HFF-Myc (cell line): ENCODE measurements at regions not wholly inside any gene's neighbourhood (a gene's known extent, or its start where the extent isn't known, plus 50 kb on each side); places are given as distances from the start of the nearest gene placed in this dataset.
"Not testable (repeated sequence)": the region's sequence is repeated elsewhere in the genome, so short reads cannot be mapped to it uniquely, and the experiment has no call there.

ENCODE experiments used
- DNase-seq: peaks from one replicate; pipeline ENCODE4 v3.0.0-alpha.2; 2011; ENCODE audit warnings: low read depth; ENCODE audit errors: extremely low read depth
- H3K4me3 ChIP-seq: replicated peaks from 2 replicates; pipeline ENCODE4 v1.5.1; 2011; ENCODE audit warnings: low read depth, mild to moderate bottlenecking, control low read depth, low read length
- TF ChIP-seq, protein P1 (sequence below): IDR thresholded peaks from 2 replicates; pipeline ENCODE4 v1.5.1; 2012; ENCODE audit warnings: mild to moderate bottlenecking, low read depth, low read length, control low read depth; ENCODE audit errors: missing control alignments

DNA sequence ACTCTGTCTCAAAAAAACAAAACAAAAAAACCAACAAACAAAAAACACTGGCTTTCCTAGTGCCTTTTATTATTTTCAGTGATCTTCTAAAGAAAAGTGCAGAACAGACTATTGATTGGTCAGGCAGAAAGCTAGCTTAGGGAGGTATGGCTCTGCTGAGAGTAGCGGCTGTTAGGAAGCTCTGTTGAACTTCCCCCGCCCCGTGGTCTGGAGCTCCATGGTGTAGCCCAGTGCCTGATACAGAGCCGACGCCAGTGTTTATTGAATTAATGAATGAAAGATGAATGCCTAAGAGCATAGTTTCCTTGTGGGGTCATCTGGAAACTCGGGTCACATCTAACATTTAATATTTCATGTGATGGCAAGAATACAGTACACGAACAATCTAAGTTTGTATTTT lies 90.5 kb upstream of the ARMC3 start:
- no peak overlapping the region for H3K4me3 ChIP-seq
- no peak for DNase-seq
- TF ChIP-seq, protein P1, sequence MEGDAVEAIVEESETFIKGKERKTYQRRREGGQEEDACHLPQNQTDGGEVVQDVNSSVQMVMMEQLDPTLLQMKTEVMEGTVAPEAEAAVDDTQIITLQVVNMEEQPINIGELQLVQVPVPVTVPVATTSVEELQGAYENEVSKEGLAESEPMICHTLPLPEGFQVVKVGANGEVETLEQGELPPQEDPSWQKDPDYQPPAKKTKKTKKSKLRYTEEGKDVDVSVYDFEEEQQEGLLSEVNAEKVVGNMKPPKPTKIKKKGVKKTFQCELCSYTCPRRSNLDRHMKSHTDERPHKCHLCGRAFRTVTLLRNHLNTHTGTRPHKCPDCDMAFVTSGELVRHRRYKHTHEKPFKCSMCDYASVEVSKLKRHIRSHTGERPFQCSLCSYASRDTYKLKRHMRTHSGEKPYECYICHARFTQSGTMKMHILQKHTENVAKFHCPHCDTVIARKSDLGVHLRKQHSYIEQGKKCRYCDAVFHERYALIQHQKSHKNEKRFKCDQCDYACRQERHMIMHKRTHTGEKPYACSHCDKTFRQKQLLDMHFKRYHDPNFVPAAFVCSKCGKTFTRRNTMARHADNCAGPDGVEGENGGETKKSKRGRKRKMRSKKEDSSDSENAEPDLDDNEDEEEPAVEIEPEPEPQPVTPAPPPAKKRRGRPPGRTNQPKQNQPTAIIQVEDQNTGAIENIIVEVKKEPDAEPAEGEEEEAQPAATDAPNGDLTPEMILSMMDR: no peak

GRCh38 chr10:22834471-22834870 lies 93.4 kb upstream of the ARMC3 start:
- TF ChIP-seq, protein P1: no peak
- no peak overlapping the region for H3K4me3 ChIP-seq
- no peak for DNase-seq

DNA sequence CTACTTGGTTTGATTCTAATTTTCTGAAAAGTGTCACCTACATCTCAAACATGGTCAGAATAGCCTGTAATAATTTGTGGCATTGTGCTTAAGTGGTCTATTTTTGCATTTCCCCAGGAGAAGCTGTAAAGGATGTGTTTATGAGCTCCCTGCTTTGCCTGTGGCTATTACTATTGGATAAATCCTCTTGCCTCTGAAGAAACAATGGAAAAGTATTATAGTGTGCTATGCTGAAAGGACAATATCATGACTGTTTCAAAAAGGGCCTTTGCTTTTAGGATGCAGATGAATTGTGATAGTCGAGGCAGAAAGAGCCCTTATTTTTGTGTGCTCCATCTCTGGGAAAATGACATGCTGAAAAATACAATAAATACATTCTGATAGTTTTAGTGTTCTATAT lies 94.1 kb upstream of the ARMC3 start:
- no peak overlapping the region for H3K4me3 ChIP-seq
- TF ChIP-seq, protein P1: no peak
- DNase-seq: no peak

DNA sequence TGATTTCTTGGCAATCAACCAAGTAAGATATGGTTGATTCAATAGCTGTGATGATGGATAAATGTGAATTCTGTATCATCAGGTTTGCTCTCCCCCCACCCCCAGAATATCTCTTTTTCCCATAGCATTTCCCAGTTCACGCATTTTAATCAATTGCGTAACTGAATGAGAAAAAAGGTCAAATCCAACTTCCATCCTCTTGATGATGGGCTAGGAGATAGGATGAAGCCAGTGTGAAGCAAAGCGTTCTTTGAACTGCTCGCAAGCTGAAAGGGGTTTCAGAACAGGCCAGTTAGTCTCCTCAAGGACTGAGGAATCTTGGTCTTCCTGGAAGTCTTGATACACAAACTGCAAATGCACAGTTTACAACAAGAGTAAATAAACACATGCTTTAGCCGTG lies 94.5 kb upstream of the ARMC3 start:
- no peak overlapping the region for H3K4me3 ChIP-seq

GRCh38 chr10:22832851-22833250 lies 95.0 kb upstream of the ARMC3 start:
- TF ChIP-seq, protein P1: no peak
- DNase-seq: no peak
- H3K4me3 ChIP-seq: no peak overlapping the region

More for the DNA sequence above, 94.5 kb upstream of the ARMC3 start:
- TF ChIP-seq, protein P1: no peak
- no peak for DNase-seq

GRCh38 chr10:22832066-22832602 lies 95.7 kb upstream of the ARMC3 start:
- TF ChIP-seq, protein P1: no peak

GRCh38 chr10:22831586-22831985 lies 96.3 kb upstream of the ARMC3 start:
- TF ChIP-seq, protein P1: no peak
- H3K4me3 ChIP-seq: no peak overlapping the region
- DNase-seq: no peak

More at GRCh38 chr10:22832066-22832602, 95.7 kb upstream of the ARMC3 start:
- H3K4me3 ChIP-seq: no peak overlapping the region
- no peak for DNase-seq

GRCh38 chr10:22828712-22829111 lies 99.1 kb upstream of the ARMC3 start:
- not testable (repeated sequence) for DNase-seq

More at GRCh38 chr10:22828712-22829111, 99.1 kb upstream of the ARMC3 start:
- H3K4me3 ChIP-seq: not testable (repeated sequence)
